Umbilical cord (tissue), 1 donor: ENCODE measurements at regions not wholly inside any gene's neighbourhood (a gene's known extent, or its start where the extent isn't known, plus 50 kb on each side); places are given as distances from the start of the nearest gene placed in this dataset.

Source experiments
- DNase-seq: peaks from one replicate; pipeline ENCODE4 v3.0.0-alpha.2; 2015; ENCODE audit warnings: low spot score

- no peak for DNase-seq
Observed at GRCh38 chr6:104324301-104324700, 535.4 kb downstream of the HACE1 start.

GRCh38 chr6:104322841-104323240 lies 536.9 kb downstream of the HACE1 start:
- DNase-seq, result no peak

GRCh38 chr6:104321301-104321700 lies 538.4 kb downstream of the HACE1 start:
- DNase-seq, result no peak

GRCh38 chr6:104320896-104321295 lies 538.8 kb downstream of the HACE1 start:
- no peak for DNase-seq

- no peak for DNase-seq
Observed at GRCh38 chr6:104312851-104313250, 546.9 kb downstream of the HACE1 start.

GRCh38 chr6:104306211-104306610 lies 553.5 kb downstream of the HACE1 start:
- no peak for DNase-seq

- no peak for DNase-seq
Observed at GRCh38 chr6:104305206-104305605, 554.5 kb downstream of the HACE1 start.

- no peak for DNase-seq
Observed at GRCh38 chr6:104301951-104302350, 557.8 kb downstream of the HACE1 start.

GRCh38 chr6:104286641-104287040 lies 573.1 kb downstream of the HACE1 start:
- DNase-seq, result peak; percentile 33

- DNase-seq, result no peak
Observed at GRCh38 chr6:104284872-104285271, 574.8 kb downstream of the HACE1 start.

GRCh38 chr6:104282581-104282980 lies 577.1 kb downstream of the HACE1 start:
- no peak for DNase-seq

GRCh38 chr6:104281370-104281769 lies 578.3 kb downstream of the HACE1 start:
- DNase-seq, result no peak

GRCh38 chr6:104268389-104268788 lies 591.3 kb downstream of the HACE1 start:
- DNase-seq, result no peak

GRCh38 chr6:104266922-104267321 lies 592.8 kb downstream of the HACE1 start:
- peak; percentile 3 for DNase-seq

- peak; percentile 25 for DNase-seq
Observed at GRCh38 chr6:104256646-104257045, 603.1 kb downstream of the HACE1 start.

GRCh38 chr6:104253236-104253635 lies 606.5 kb downstream of the HACE1 start:
- DNase-seq, result no peak

- peak; percentile 29 for DNase-seq
Observed at GRCh38 chr6:104252276-104252675, 607.4 kb downstream of the HACE1 start.

- no peak for DNase-seq
Observed at GRCh38 chr6:104251651-104252050, 608.1 kb downstream of the HACE1 start.

GRCh38 chr6:104240865-104241264 lies 618.9 kb downstream of the HACE1 start:
- no peak for DNase-seq

GRCh38 chr6:104239971-104240370 lies 619.7 kb downstream of the HACE1 start:
- DNase-seq, result no peak

- no peak for DNase-seq
Observed at GRCh38 chr6:104229057-104229456, 630.7 kb downstream of the HACE1 start.

- DNase-seq, result no peak
Observed at GRCh38 chr6:104227508-104227907, 632.2 kb downstream of the HACE1 start.

GRCh38 chr6:104226790-104227446 lies 632.8 kb downstream of the HACE1 start:
- DNase-seq, result no peak

- peak; percentile 77 for DNase-seq
Observed at GRCh38 chr6:104218116-104218515, 641.6 kb downstream of the HACE1 start.
